SK-N-MC (cell line): ENCODE measurements at regions not wholly inside any gene's neighbourhood (a gene's known extent, or its start where the extent isn't known, plus 50 kb on each side); places are given as distances from the start of the nearest gene placed in this dataset.

ENCODE experiments used
- EZH2 ChIP-seq: fragments of 200-600 bp; sonication (generic); IDR thresholded peaks from one replicate; pipeline ENCODE4 v1.6.1; 2017; ENCODE audit warnings: antibody characterized with exemption
- POLR2AphosphoS5 ChIP-seq: IDR thresholded peaks from 2 replicates; pipeline ENCODE4 v1.6.1; 2012; ENCODE audit warnings: mild to moderate bottlenecking, low read depth, low read length, borderline replicate concordance

DNA sequence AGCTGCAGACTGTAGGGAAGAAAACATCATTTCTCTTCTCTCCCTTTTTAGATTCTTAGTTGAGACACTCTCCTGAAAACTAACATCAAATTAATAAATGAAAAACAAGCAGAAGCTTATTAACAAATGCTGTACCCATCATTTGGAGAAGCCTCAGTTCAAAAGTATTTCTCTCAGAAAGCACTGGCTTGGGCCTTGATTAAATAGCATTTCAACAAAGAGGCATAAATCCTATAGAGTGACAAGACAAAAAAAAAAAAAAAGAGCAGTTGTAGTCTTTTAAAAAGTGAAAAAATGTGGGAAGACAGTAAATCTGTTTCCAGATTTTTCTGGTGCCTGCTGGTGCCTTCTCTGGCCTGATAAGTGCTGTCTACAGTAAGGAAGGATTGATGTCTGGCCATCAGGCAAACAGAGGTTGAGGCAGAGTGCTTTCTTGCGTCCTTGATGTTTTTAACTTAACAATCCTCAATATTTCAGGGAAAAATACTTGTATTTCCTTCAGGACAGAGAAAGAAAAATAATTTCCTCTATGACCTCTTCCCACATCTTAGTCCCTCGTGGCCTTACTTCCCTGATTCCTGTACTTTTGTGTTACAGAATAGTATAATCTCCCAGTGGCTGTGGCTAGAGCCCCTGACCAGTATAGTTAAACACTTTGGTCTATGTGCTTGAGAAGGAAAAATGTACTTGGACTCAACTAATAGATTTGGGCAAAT lies 300.5 kb downstream of the HGF start:
- no peak for TF ChIP-seq POLR2AphosphoS5
- no peak for TF ChIP-seq EZH2
